Adrenal gland (tissue), 5 donors: ENCODE measurements at regions not wholly inside any gene's neighbourhood (a gene's known extent, or its start where the extent isn't known, plus 50 kb on each side); places are given as distances from the start of the nearest gene placed in this dataset.

Experiments
- CTCF ChIP-seq, 6 experiments: fragments of 450-650 bp in 4 of 6; fragments of 200-600 bp in 2 of 6; sonication (generic) in 1 of 6; IDR thresholded peaks; 1 replicate in 5 of 6; 2 replicates in 1 of 6; pipeline versions ENCODE4 v1.5.1 to v1.8.0; 2016 to 2021; ENCODE audit warnings: antibody characterized with exemption in 6 of 6, mild to moderate bottlenecking in 2 of 6, moderate library complexity in 1 of 6
- POLR2A ChIP-seq, 2 donors: fragments of 450-650 bp; IDR thresholded peaks; one replicate each; pipeline ENCODE4 v1.6.1; 2017; ENCODE audit warnings: antibody characterized with exemption in 2 of 2, mild to moderate bottlenecking in 2 of 2, moderate library complexity in 1 of 2
- donor health status: DM: no; HTN: no; CAD: no.

- TF ChIP-seq CTCF (IDR thresholded peaks at IDR 0.05) (no peak), POLR2A (IDR thresholded peaks at IDR 0.05) (no peak)
These were observed 91.8 kb upstream of the STEAP4 start for GRCh38 chr7:88398459-88398858.
